Esophagus (tissue), 2 donors: ENCODE measurements at regions not wholly inside any gene's neighbourhood (a gene's known extent, or its start where the extent isn't known, plus 50 kb on each side); places are given as distances from the start of the nearest gene placed in this dataset.
"Not testable (repeated sequence)": the region's sequence is repeated elsewhere in the genome, so short reads cannot be mapped to it uniquely, and the experiment has no call there.

Experiments
- H3K27ac ChIP-seq, 2 donors: one replicate each; pipeline ENCODE4 v1.5.1; 2013; ENCODE audit warnings: low read depth in 2 of 2, mild to moderate bottlenecking in 2 of 2, inconsistent platforms in 1 of 2, low read length in 1 of 2, moderate library complexity in 1 of 2
- H3K27me3 ChIP-seq, 2 donors: one replicate each; pipeline ENCODE4 v1.6.1; 2013; ENCODE audit warnings: low read length in 2 of 2, control low read depth in 1 of 2, mild to moderate bottlenecking in 1 of 2; ENCODE audit not compliant: insufficient read depth in 2 of 2, control insufficient read depth in 1 of 2
- H3K36me3 ChIP-seq, 2 donors: one replicate each; pipeline ENCODE4 v1.6.1; 2013; ENCODE audit warnings: low read length in 1 of 2; ENCODE audit not compliant: control insufficient read depth in 2 of 2, insufficient read depth in 2 of 2
- H3K4me1 ChIP-seq, 2 donors: one replicate each; pipeline ENCODE4 v1.6.1; 2013; ENCODE audit warnings: low read length in 1 of 2; ENCODE audit not compliant: control insufficient read depth in 2 of 2, insufficient read depth in 2 of 2
- H3K4me3 ChIP-seq, 2 donors: one replicate each; pipeline ENCODE4 v1.5.1; 2013; ENCODE audit warnings: low read length in 2 of 2, mild to moderate bottlenecking in 2 of 2, low read depth in 1 of 2, moderate library complexity in 1 of 2
- H3K9me3 ChIP-seq, 2 donors: one replicate each; pipeline ENCODE4 v1.6.1; 2013; ENCODE audit warnings: mild to moderate bottlenecking in 2 of 2, low read depth in 1 of 2, low read length in 1 of 2, moderate library complexity in 1 of 2; ENCODE audit not compliant: control insufficient read depth in 2 of 2, insufficient read depth in 1 of 2
- WGBS, 2 donors: extraction: QIAGEN DNeasy Blood & Tissue Kit; methylation state at CpG; one replicate each; pipeline ENCODE4 v1.1.7; 2013; 5-methylcytosine and 5-hydroxymethylcytosine counted together
- donor health status: healthy with polysubstance abuse.
- donor health status: Bipolar disorder and iron deficiency.

DNA sequence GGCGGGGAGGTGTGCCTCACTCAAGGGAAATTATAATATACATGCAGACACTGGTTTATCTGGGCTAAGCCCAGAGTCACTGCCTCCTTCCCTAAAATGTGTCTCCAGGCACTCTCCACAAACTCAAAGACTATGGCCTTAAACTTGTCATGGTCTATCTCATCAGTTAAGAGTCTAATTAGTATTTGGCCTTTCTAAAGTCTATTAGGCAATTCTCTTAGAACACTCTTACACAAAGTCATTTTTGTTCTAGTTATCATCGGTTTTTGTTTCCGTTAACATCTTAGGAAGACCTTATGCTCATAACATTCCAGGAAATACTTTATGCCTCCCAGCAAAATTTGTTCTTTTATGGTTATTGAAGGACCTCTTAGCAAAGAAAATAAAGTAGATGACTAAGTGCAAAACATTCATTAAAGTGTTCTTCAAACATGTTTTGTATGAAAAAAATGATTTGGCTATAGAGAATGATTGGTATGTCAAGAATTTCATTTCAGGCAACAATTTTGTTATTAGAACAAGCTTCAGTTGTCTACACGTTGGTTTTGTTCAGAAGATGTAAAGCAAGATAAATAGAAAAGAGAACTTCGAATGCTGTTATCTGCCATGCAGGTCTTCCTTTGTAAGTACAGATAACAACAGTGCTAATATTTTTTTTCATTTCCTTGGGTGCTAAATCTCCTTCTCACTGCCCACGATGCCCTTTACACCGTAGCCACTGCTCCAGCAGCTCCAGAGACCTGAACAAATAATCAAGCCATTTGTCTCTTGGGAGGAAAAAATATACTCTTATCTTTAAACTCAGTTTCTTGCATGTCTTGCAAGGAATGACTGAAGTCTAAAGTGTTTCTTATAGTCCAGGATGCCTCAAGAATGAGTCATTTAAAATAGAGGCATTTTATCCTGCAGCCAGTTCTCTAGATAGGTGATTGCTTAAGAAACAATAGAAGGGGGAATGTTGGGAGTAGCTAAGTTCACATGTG, 170.4 kb downstream of the HTR1B start:
- H3K4me3 ChIP-seq: no peak overlapping the region
- no peaks in the 10 kb centered on the region for H3K36me3 ChIP-seq
- H3K27me3 ChIP-seq: no peaks in the 10 kb centered on the region
- no peaks in the 10 kb centered on the region for H3K9me3 ChIP-seq
- WGBS, 2 donors: 35 to 47% methylated on average over 7 of the region's 7 CpGs
- H3K4me1 ChIP-seq: no peaks in the 10 kb centered on the region
- H3K27ac ChIP-seq: no peak overlapping the region

- Histone ChIP-seq H3K27ac (no peak overlapping the region), H3K4me1 (no peaks in the 10 kb centered on the region), H3K4me3 (no peak overlapping the region), H3K36me3 (no peaks in the 10 kb centered on the region), H3K27me3 (no peaks in the 10 kb centered on the region), H3K9me3 (no peaks in the 10 kb centered on the region)
- WGBS, 2 donors: 86 to 90% methylated on average over 1 of the region's 1 CpG
Measured at GRCh38 chr6:77290798-77291197, 172.5 kb downstream of the HTR1B start.

GRCh38 chr6:77286541-77286940, 176.8 kb downstream of the HTR1B start:
- Histone ChIP-seq H3K27ac (no peak overlapping the region), H3K36me3 (no peaks in the 10 kb centered on the region), H3K9me3 (peaks cover 0 to 4% of the 10 kb centered on the region in 2 donors), H3K4me1 (no peaks in the 10 kb centered on the region), H3K4me3 (no peak overlapping the region), H3K27me3 (no peaks in the 10 kb centered on the region)
- WGBS, 2 donors: 91 to 93% methylated on average over 3 of the region's 3 CpGs

DNA sequence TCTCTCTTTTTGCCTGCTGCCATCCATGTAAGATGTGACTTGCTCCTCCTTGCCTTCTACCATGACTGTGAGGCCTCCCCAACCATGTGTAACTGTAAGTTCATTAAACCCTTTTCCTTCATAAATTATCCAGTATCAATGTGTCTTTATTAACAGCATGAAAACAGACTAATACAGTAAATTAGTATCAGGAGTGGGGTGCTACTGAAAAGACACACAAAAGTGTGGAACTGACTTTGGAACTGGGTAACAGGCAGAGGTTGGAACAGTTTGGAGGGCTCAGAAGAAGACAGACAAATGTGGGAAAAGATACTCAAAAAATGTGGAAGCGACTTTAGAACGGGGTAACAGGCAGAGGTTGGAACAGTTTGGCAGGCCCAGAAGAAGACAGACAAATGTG, 189.4 kb downstream of the HTR1B start:
- no peaks in the 10 kb centered on the region for H3K36me3 ChIP-seq
- no peaks in the 10 kb centered on the region for H3K4me1 ChIP-seq
- peaks cover 4 to 5% of the 10 kb centered on the region in 2 donors for H3K9me3 ChIP-seq
- no peak overlapping the region for H3K4me3 ChIP-seq
- 94 to 95% methylated on average over 2 of the region's 2 CpGs for WGBS, 2 donors
- H3K27ac ChIP-seq: no peak overlapping the region
- no peaks in the 10 kb centered on the region for H3K27me3 ChIP-seq

DNA sequence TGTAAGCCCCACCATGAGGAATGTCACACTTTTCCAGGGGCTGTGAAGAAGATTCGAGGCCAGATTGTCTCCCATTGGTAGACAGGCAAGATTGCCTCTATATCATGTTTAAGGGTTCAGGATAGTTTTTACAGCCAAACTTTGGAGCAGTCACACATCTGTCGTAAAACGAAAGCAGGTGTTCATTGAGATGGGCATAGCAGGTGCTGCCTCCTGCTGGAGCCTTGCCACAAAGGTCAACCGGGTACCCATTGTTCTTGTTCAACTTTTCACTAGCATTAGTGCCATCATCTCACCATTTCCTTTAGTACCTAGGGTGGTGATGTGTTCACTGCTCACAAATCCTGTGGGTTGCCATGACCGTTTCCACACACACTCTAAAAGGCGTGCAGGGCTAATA, 198.3 kb downstream of the HTR1B start:
- no peak overlapping the region for H3K27ac ChIP-seq
- H3K36me3 ChIP-seq: no peaks in the 10 kb centered on the region
- H3K9me3 ChIP-seq: peaks cover 0 to 3% of the 10 kb centered on the region in 2 donors
- H3K27me3 ChIP-seq: no peaks in the 10 kb centered on the region
- WGBS, 2 donors: 84 to 86% methylated on average over 6 of the region's 6 CpGs
- no peak overlapping the region for H3K4me3 ChIP-seq
- H3K4me1 ChIP-seq: no peaks in the 10 kb centered on the region

- H3K27me3 ChIP-seq: no peaks in the 10 kb centered on the region
- no peaks in the 10 kb centered on the region for H3K4me1 ChIP-seq
- H3K27ac ChIP-seq: no peak overlapping the region
- H3K9me3 ChIP-seq: peaks cover 0 to 3% of the 10 kb centered on the region in 2 donors
- no peaks in the 10 kb centered on the region for H3K36me3 ChIP-seq
- WGBS, 2 donors: 87 to 94% methylated on average over 2 of the region's 2 CpGs
- H3K4me3 ChIP-seq: no peak overlapping the region
Measured at GRCh38 chr6:77263003-77263402, 200.3 kb downstream of the HTR1B start.

DNA sequence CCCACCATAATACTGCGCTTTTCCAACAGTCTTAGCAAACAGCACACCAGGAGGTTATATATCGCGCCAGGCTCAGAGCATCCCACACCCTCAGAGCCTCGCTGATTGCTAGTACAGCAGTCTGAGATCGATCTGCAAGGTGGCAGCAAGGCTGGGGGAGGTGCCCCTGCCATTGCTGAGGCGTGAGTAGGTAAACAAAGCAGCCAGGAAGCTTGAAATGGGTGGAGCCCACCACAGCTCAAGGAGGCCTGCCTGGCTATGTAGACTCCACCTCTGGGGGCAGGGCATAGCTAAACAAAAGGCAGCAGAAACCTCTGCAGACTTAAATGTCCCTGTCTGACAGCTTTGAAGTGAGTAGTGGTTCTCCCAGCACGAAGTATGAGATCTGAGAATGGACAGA, 211.5 kb downstream of the HTR1B start:
- 70 to 76% methylated on average over 7 of the region's 7 CpGs for WGBS, 2 donors
- H3K36me3 ChIP-seq, H3K4me1 ChIP-seq: not testable (repeated sequence)

GRCh38 chr6:77249560-77249959, 213.7 kb downstream of the HTR1B start:
- H3K27me3 ChIP-seq: no peaks in the 10 kb centered on the region
- no peaks in the 10 kb centered on the region for H3K36me3 ChIP-seq
- no peak overlapping the region for H3K27ac ChIP-seq
- no peaks in the 10 kb centered on the region for H3K4me1 ChIP-seq
- 74 to 78% methylated on average over 1 of the region's 1 CpG for WGBS, 2 donors
- no peak overlapping the region for H3K4me3 ChIP-seq
- peaks cover 0 to 3% of the 10 kb centered on the region in 2 donors for H3K9me3 ChIP-seq

More for the DNA sequence above, 211.5 kb downstream of the HTR1B start:
- not testable (repeated sequence) for H3K9me3 ChIP-seq, H3K27me3 ChIP-seq, H3K4me3 ChIP-seq, H3K27ac ChIP-seq

DNA sequence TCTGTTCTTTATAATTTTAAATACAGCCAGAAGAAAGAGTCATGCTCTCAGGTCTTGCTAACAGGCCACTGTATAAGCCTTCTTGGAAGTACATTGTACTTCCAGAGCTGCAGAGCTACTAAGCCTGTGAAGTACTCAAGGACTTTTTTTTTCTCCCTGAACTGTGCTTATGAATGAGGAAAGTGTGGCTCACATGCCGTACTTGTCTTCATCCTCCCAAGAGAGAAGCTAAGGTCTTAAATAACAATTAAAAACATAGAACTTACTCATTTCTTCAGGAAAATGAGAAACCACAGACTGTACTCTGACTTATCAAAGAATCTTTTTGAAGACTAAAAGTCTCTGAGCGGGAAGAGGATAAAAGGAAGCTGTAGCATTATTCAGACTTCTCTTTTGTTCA, 218.3 kb downstream of the HTR1B start:
- no peak overlapping the region for H3K27ac ChIP-seq
- no peaks in the 10 kb centered on the region for H3K4me1 ChIP-seq
- H3K9me3 ChIP-seq: no peaks in the 10 kb centered on the region
- H3K36me3 ChIP-seq: no peaks in the 10 kb centered on the region
- H3K27me3 ChIP-seq: no peaks in the 10 kb centered on the region
- no peak overlapping the region for H3K4me3 ChIP-seq
- 76 to 85% methylated on average over 2 of the region's 2 CpGs for WGBS, 2 donors
